HepG2 (cell line): ENCODE measurements at regions not wholly inside any gene's neighbourhood (a gene's known extent, or its start where the extent isn't known, plus 50 kb on each side); places are given as distances from the start of the nearest gene placed in this dataset.

Source experiments
- ATAC-seq: fragments of 200-7000 bp; cut with Tn5 transposase; 3 replicates; pipeline ENCODE4 v1.9.1; 2020; ENCODE audit warnings: mild to moderate bottlenecking, moderate library complexity
- BruUV-seq: library from RNA; stranded (reverse); fragments of 400-500 nt; replicated peaks from 2 replicates; lab custom pipeline; 2021; lab: Mats Ljungman, UMichigan
- CTCF ChIA-PET: fragments of 300-600 bp; formaldehyde crosslinking; extraction: SDS; loops from one replicate; lab custom pipeline; 2021; ENCODE audit warnings: low total read pairs, inconsistent platforms, low intra/inter-chr PET ratio; lab: Yijun Ruan, JAX
- POLR2A ChIA-PET: fragments of 350-600 bp; sonication (Branson Sonifier 250); formaldehyde crosslinking; loops from one replicate; lab custom pipeline; 2020; ENCODE audit warnings: antibody characterized with exemption, inconsistent platforms; lab: Yijun Ruan, JAX
- DNase-seq: peaks from one replicate; pipeline ENCODE4 v3.0.0-alpha.2; 2015; ENCODE audit warnings: low spot score
- FAIRE-seq: peaks from 3 replicates; lab custom pipeline; 2011; peaks lifted over from hg19 to GRCh38; lab: Jason Lieb, UNC
- H2AFZ ChIP-seq: one replicate; pipeline ENCODE4 v1.6.1; 2011; ENCODE audit warnings: low read length, inconsistent platforms
- H3K27ac ChIP-seq: fragments of 300-600 bp; 3 replicates; pipeline ENCODE4 v1.8.0; 2011; ENCODE audit warnings: mixed run types, mild to moderate bottlenecking, mixed read lengths, low read length, inconsistent platforms; ENCODE audit not compliant: insufficient read depth; ENCODE audit errors: extremely low read length
- H3K27me3 ChIP-seq, 2 experiments: fragments of 200-600 bp in 1 of 2; 2 replicates in 1 of 2; 3 replicates in 1 of 2; pipeline versions ENCODE4 v1.6.0 to v1.8.0; 2011; ENCODE audit warnings: low read length in 2 of 2, mild to moderate bottlenecking in 2 of 2, moderate library complexity in 2 of 2, inconsistent platforms in 1 of 2; ENCODE audit not compliant: insufficient read depth in 2 of 2, control insufficient read depth in 1 of 2
- H3K36me3 ChIP-seq, 2 experiments: fragments of 200-600 bp in 1 of 2; replicated peaks in 1 of 2; 2 replicates in 1 of 2; 3 replicates in 1 of 2; pipeline versions ENCODE4 v1.5.1 to v1.8.0; 2011; ENCODE audit warnings: low read length in 2 of 2, inconsistent platforms in 1 of 2; ENCODE audit not compliant: insufficient read depth in 2 of 2, control insufficient read depth in 1 of 2
- H3K4me1 ChIP-seq: 2 replicates; pipeline ENCODE4 v1.5.1; 2012; ENCODE audit warnings: low read length, inconsistent platforms; ENCODE audit not compliant: insufficient read depth
- H3K4me2 ChIP-seq: 2 replicates; pipeline ENCODE4 v1.6.0; 2011; ENCODE audit warnings: low read depth, low read length, inconsistent platforms
- H3K4me3 ChIP-seq, 3 experiments: fragments of 200-600 bp in 1 of 3; sonication (generic), shearing (Covaris generic) in 1 of 3; replicated peaks in 1 of 3; 2 replicates each; pipeline ENCODE4 v1.5.1; 2011 to 2016; ENCODE audit warnings: low read length in 3 of 3, inconsistent platforms in 2 of 3, low read depth in 2 of 3, mild to moderate bottlenecking in 2 of 3, control low read depth in 1 of 3, mixed read lengths in 1 of 3; ENCODE audit not compliant: insufficient read depth in 1 of 3
- H3K79me2 ChIP-seq: one replicate; pipeline ENCODE4 v1.6.1; 2011; ENCODE audit warnings: low read length, inconsistent platforms; ENCODE audit not compliant: insufficient read depth
- H3K9ac ChIP-seq: 2 replicates; pipeline ENCODE4 v1.6.0; 2011; ENCODE audit warnings: mild to moderate bottlenecking, low read depth, low read length, inconsistent platforms; ENCODE audit not compliant: insufficient read depth
- H3K9me3 ChIP-seq: 2 replicates; pipeline ENCODE4 v1.5.1; 2012; ENCODE audit warnings: mild to moderate bottlenecking, low read length
- H4K20me1 ChIP-seq: 2 replicates; pipeline ENCODE4 v1.6.0; 2011; ENCODE audit warnings: inconsistent platforms, mild to moderate bottlenecking, low read length, moderate library complexity; ENCODE audit not compliant: insufficient read depth
- DDIT3 ChIP-seq: sonication (generic); formaldehyde crosslinking; IDR thresholded peaks from 2 replicates; pipeline ENCODE4 v1.4.0; 2020; ENCODE audit warnings: mild to moderate bottlenecking, missing genetic modification reagents
- NKX3-1 ChIP-seq: sonication (generic); formaldehyde crosslinking; IDR thresholded peaks from 2 replicates; pipeline ENCODE4 v1.5.0; 2020; ENCODE audit warnings: missing genetic modification reagents
- NPAS2 ChIP-seq: sonication (generic); formaldehyde crosslinking; IDR thresholded peaks from 2 replicates; pipeline ENCODE4 v1.8.0; 2022; ENCODE audit warnings: mild to moderate bottlenecking, missing genetic modification reagents, borderline replicate concordance
- PATZ1 ChIP-seq: sonication (generic); formaldehyde crosslinking; IDR thresholded peaks from 2 replicates; pipeline ENCODE4 v1.4.0; 2020; ENCODE audit warnings: missing genetic modification reagents
- RAD21 ChIP-seq: fragments of 450-650 bp; formaldehyde crosslinking; IDR thresholded peaks from 2 replicates; pipeline ENCODE4 v1.5.0; 2020; ENCODE audit warnings: mild to moderate bottlenecking
- THAP11 ChIP-seq: IDR thresholded peaks from 2 replicates; pipeline ENCODE4 v1.6.1; 2016; ENCODE audit warnings: missing biosample characterization, missing genetic modification reagents
- ZBTB2 ChIP-seq: sonication (generic); formaldehyde crosslinking; IDR thresholded peaks from 2 replicates; pipeline ENCODE4 v1.8.0; 2022; ENCODE audit warnings: low read depth, missing genetic modification reagents
- ZNF10 ChIP-seq: sonication (generic); formaldehyde crosslinking; IDR thresholded peaks from 2 replicates; pipeline ENCODE4 v1.4.0; 2020; ENCODE audit warnings: mild to moderate bottlenecking, low read depth, missing genetic modification reagents, borderline replicate concordance
- ZNF331 ChIP-seq: sonication (generic); formaldehyde crosslinking; IDR thresholded peaks from 2 replicates; pipeline ENCODE4 v1.4.0; 2020; ENCODE audit warnings: missing genetic modification reagents
- ZNF432 ChIP-seq: sonication (generic); formaldehyde crosslinking; IDR thresholded peaks from 2 replicates; pipeline ENCODE4 v1.5.0; 2020; ENCODE audit warnings: missing genetic modification reagents, mild to moderate bottlenecking, borderline replicate concordance
- WGBS: methylation state at CpG from one replicate; pipeline ENCODE4 v1.1.6; 2017; ENCODE audit warnings: low lambda C conversion rate; 5-methylcytosine and 5-hydroxymethylcytosine counted together
- in situ Hi-C: cut with HindIII; loops from 2 replicates; pipeline ENCODE4 v1.10.0; 2017; ENCODE audit warnings: low pct_unique_long_range_greater_than_20kb; ENCODE audit not compliant: extremely low pct_ligation_motif_present
- intact Hi-C: fragments of 100-400 bp; cut with micrococcal nuclease; formaldehyde crosslinking; loops from one replicate; pipeline ENCODE4 v1.10.0; 2022; ENCODE audit not compliant: unreplicated experiment

GRCh38 chr10:33716501-33717267 lies 382.2 kb upstream of the NRP1 start:
- H3K4me1 ChIP-seq, result peaks cover 13% of the 10 kb centered on the region; the same call in 1 of the 2 replicates
- H3K79me2 ChIP-seq, result no peaks in the 10 kb centered on the region
- H3K9me3 ChIP-seq, result no peaks in the 10 kb centered on the region
- H3K4me3 ChIP-seq, result no peak overlapping the region
- H3K4me2 ChIP-seq, result no peak overlapping the region
- in situ Hi-C loops, result no loop called here
- ChIA-PET POLR2A (no interaction called here), CTCF (no interaction called here)
- no peaks in the 10 kb centered on the region for H3K27me3 ChIP-seq
- ATAC-seq, result no peak
- no peak overlapping the region for H3K9ac ChIP-seq
- BruUV-seq, result no TSS peak
- no peak for DNase-seq
- no peak overlapping the region for H2AFZ ChIP-seq
- no peak for TF ChIP-seq THAP11 (CRISPR knock-in tag)
- TF ChIP-seq RAD21 (CRISPR knock-in tag), result no peak
- TF ChIP-seq ZNF331 (CRISPR knock-in tag), result no peak
- TF ChIP-seq ZNF10 (CRISPR knock-in tag), result no peak
- no peak for TF ChIP-seq DDIT3 (CRISPR knock-in tag)
- no peak for TF ChIP-seq NPAS2 (CRISPR knock-in tag)
- TF ChIP-seq ZNF432 (CRISPR knock-in tag), result no peak
- no peak for TF ChIP-seq ZBTB2
- no peak for TF ChIP-seq NKX3-1 (CRISPR knock-in tag)
- no peak for TF ChIP-seq PATZ1 (CRISPR knock-in tag)
- TF ChIP-seq, all 625 proteins: peak for 0
- WGBS, result 72% methylated on average over 2 of the region's 2 CpGs
- intact Hi-C loops, result no loop called here
- Histone ChIP-seq H3K36me3 (no peaks in the 10 kb centered on the region), H3K27ac (no peak overlapping the region), H4K20me1 (no peaks in the 10 kb centered on the region)
- FAIRE-seq, result no peak
